CD14-positive monocyte (primary cell): ENCODE measurements at regions not wholly inside any gene's neighbourhood (a gene's known extent, or its start where the extent isn't known, plus 50 kb on each side); places are given as distances from the start of the nearest gene placed in this dataset.

ENCODE experiments used
- DNase-seq, 3 donors: peaks; one replicate each; pipeline ENCODE4 v3.0.0-alpha.2; 2011 to 2022
- H2AFZ ChIP-seq: 2 replicates; pipeline ENCODE4 v1.6.0; 2012; ENCODE audit warnings: mild to moderate bottlenecking, low read depth, low read length, inconsistent platforms; ENCODE audit not compliant: insufficient read depth, poor library complexity, severe bottlenecking
- H3K27ac ChIP-seq, 2 donors: 1 replicate in 1 of 2; 2 replicates in 1 of 2; pipeline ENCODE4 v1.5.1; 2012 to 2013; ENCODE audit warnings: low read length in 2 of 2, control low read depth in 1 of 2, inconsistent platforms in 1 of 2, low read depth in 1 of 2, mild to moderate bottlenecking in 1 of 2
- H3K27me3 ChIP-seq, 2 donors: one replicate each; pipeline versions ENCODE4 v1.6.0 to v1.6.1; 2011 to 2013; ENCODE audit warnings: low read length in 2 of 2; ENCODE audit not compliant: control insufficient read depth in 2 of 2, insufficient read depth in 2 of 2
- H3K36me3 ChIP-seq, 2 donors: replicated peaks in 1 of 2; 1 replicate in 1 of 2; 2 replicates in 1 of 2; pipeline versions ENCODE4 v1.5.1 to v1.6.1; 2012 to 2013; ENCODE audit warnings: low read length in 2 of 2, control low read depth in 1 of 2, inconsistent platforms in 1 of 2, mild to moderate bottlenecking in 1 of 2; ENCODE audit not compliant: insufficient read depth in 2 of 2, control insufficient read depth in 1 of 2
- H3K4me1 ChIP-seq, 2 donors: 1 replicate in 1 of 2; 2 replicates in 1 of 2; pipeline versions ENCODE4 v1.5.1 to v1.6.1; 2012 to 2013; ENCODE audit warnings: low read length in 2 of 2, control low read depth in 1 of 2, inconsistent platforms in 1 of 2, mild to moderate bottlenecking in 1 of 2, moderate library complexity in 1 of 2; ENCODE audit not compliant: insufficient read depth in 2 of 2, control insufficient read depth in 1 of 2
- H3K4me2 ChIP-seq: replicated peaks from 2 replicates; pipeline ENCODE3; 2012; ENCODE audit warnings: low read length, moderate library complexity, mild to moderate bottlenecking; ENCODE audit not compliant: poor library complexity, severe bottlenecking; ENCODE audit errors: extremely low read depth
- H3K4me3 ChIP-seq, 3 experiments: fragments of 200-600 bp in 1 of 3; sonication (generic) in 1 of 3; replicated peaks in 1 of 3; 1 replicate in 2 of 3; 2 replicates in 1 of 3; pipeline ENCODE4 v1.5.1; 2011 to 2013; ENCODE audit warnings: low read length in 3 of 3, mild to moderate bottlenecking in 3 of 3, control low read depth in 2 of 3, low read depth in 2 of 3, inconsistent platforms in 1 of 3, moderate library complexity in 1 of 3
- H3K79me2 ChIP-seq: 2 replicates; pipeline ENCODE4 v1.6.0; 2012; ENCODE audit warnings: mild to moderate bottlenecking, control low read depth, inconsistent platforms, low read length, moderate library complexity; ENCODE audit not compliant: insufficient read depth
- H3K9ac ChIP-seq: 2 replicates; pipeline ENCODE4 v1.6.0; 2017; ENCODE audit warnings: low read length, mild to moderate bottlenecking; ENCODE audit not compliant: insufficient read depth, poor library complexity, severe bottlenecking
- H3K9me3 ChIP-seq, 2 donors: replicated peaks in 1 of 2; 1 replicate in 1 of 2; 2 replicates in 1 of 2; pipeline versions ENCODE4 v1.5.1 to v1.6.1; 2012 to 2013; ENCODE audit warnings: low read length in 2 of 2, control low read depth in 1 of 2; ENCODE audit not compliant: control insufficient read depth in 1 of 2, insufficient read depth in 1 of 2
- H4K20me1 ChIP-seq: 2 replicates; pipeline ENCODE4 v1.6.0; 2012; ENCODE audit warnings: mild to moderate bottlenecking, low read length, control low read depth, moderate library complexity; ENCODE audit not compliant: insufficient read depth
- H3K27ac Mint-ChIP-seq, 7 donors: one replicate each; pipeline ENCODE4 v1.8.0; 2020; ENCODE audit warnings: mild to moderate bottlenecking in 7 of 7, mixed read lengths in 7 of 7, moderate library complexity in 6 of 7, inconsistent platforms in 2 of 7
- H3K27me3 Mint-ChIP-seq, 3 donors: one replicate each; pipeline ENCODE4 v1.8.0; 2021 to 2022; ENCODE audit warnings: low read depth in 3 of 3, mild to moderate bottlenecking in 3 of 3, mixed read lengths in 3 of 3, moderate library complexity in 3 of 3, inconsistent platforms in 1 of 3
- H3K36me3 Mint-ChIP-seq, 2 donors: one replicate each; pipeline ENCODE4 v1.8.0; 2020; ENCODE audit warnings: mixed read lengths in 2 of 2, inconsistent platforms in 1 of 2, mild to moderate bottlenecking in 1 of 2
- H3K4me1 Mint-ChIP-seq: one replicate; pipeline ENCODE4 v1.8.0; 2020; ENCODE audit warnings: mild to moderate bottlenecking, mixed read lengths
- H3K4me3 Mint-ChIP-seq, 2 donors: one replicate each; pipeline ENCODE4 v1.8.0; 2020; ENCODE audit warnings: mild to moderate bottlenecking in 2 of 2, mixed read lengths in 2 of 2, moderate library complexity in 1 of 2
- H3K9me3 Mint-ChIP-seq, 7 donors: one replicate each; pipeline ENCODE4 v1.8.0; 2020 to 2022; ENCODE audit warnings: mixed read lengths in 7 of 7, mild to moderate bottlenecking in 6 of 7, moderate library complexity in 6 of 7, inconsistent platforms in 2 of 7
- WGBS: methylation state at CpG from one replicate; pipeline ENCODE4 v1.1.5; 2013; ENCODE audit warnings: missing lambda C conversion rate; ENCODE audit not compliant: insufficient coverage; 5-methylcytosine and 5-hydroxymethylcytosine counted together
- intact Hi-C, 2 donors: fragments of 100-400 bp; cut with micrococcal nuclease; formaldehyde crosslinking; loops; one replicate each; pipeline versions ENCODE4 v1.15.0 to v1.15.1; 2023
- TF ChIP-seq, protein P1 (sequence below): fragments of 200-600 bp; IDR thresholded peaks from one replicate; pipeline ENCODE4 v1.8.0; 2022; ENCODE audit warnings: antibody characterized with exemption, mild to moderate bottlenecking

DNA sequence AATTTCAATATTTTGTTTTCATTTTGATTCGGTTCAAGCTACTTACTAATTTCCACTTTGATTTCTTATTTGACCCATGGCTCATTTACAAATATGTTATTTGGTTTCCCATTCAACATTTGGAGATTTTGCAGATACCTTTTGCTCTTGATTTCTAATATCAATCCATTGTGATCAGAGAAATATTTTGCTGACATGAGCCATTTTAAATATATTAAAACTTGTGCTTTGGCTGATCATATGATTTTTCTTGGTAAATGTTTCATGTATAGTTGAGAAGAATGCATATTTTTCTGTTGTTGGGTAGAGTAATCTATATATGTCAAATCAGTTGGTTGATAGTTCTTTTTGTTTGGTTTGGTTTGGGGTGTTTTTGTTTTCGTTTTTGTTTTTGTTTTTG is 95.0 kb downstream of the GASK1B start:
- H3K4me3 Mint-ChIP-seq: no peak overlapping the region
- no peaks in the 10 kb centered on the region for H3K36me3 Mint-ChIP-seq
- Histone ChIP-seq H3K4me3 (no peak overlapping the region), H2AFZ (no peak overlapping the region), H3K9me3 (peaks cover 0 to 4% of the 10 kb centered on the region in 2 donors), H4K20me1 (no peaks in the 10 kb centered on the region), H3K4me1 (no peaks in the 10 kb centered on the region), H3K79me2 (no peaks in the 10 kb centered on the region), H3K9ac (no peak overlapping the region), H3K36me3 (no peaks in the 10 kb centered on the region), H3K4me2 (no peak overlapping the region), H3K27ac (no peak overlapping the region), H3K27me3 (no peaks in the 10 kb centered on the region)
- intact Hi-C loops: no loop called here
- no peak overlapping the region for H3K27ac Mint-ChIP-seq
- DNase-seq: no peak
- 100% methylated on average over 1 of the region's 2 CpGs for WGBS
- peaks cover 6 to 10% (median 7%) of the 10 kb centered on the region in 7 donors for H3K9me3 Mint-ChIP-seq
- TF ChIP-seq, protein P1, sequence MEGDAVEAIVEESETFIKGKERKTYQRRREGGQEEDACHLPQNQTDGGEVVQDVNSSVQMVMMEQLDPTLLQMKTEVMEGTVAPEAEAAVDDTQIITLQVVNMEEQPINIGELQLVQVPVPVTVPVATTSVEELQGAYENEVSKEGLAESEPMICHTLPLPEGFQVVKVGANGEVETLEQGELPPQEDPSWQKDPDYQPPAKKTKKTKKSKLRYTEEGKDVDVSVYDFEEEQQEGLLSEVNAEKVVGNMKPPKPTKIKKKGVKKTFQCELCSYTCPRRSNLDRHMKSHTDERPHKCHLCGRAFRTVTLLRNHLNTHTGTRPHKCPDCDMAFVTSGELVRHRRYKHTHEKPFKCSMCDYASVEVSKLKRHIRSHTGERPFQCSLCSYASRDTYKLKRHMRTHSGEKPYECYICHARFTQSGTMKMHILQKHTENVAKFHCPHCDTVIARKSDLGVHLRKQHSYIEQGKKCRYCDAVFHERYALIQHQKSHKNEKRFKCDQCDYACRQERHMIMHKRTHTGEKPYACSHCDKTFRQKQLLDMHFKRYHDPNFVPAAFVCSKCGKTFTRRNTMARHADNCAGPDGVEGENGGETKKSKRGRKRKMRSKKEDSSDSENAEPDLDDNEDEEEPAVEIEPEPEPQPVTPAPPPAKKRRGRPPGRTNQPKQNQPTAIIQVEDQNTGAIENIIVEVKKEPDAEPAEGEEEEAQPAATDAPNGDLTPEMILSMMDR: no peak
- no peaks in the 10 kb centered on the region for H3K27me3 Mint-ChIP-seq
- H3K4me1 Mint-ChIP-seq: no peaks in the 10 kb centered on the region

DNA sequence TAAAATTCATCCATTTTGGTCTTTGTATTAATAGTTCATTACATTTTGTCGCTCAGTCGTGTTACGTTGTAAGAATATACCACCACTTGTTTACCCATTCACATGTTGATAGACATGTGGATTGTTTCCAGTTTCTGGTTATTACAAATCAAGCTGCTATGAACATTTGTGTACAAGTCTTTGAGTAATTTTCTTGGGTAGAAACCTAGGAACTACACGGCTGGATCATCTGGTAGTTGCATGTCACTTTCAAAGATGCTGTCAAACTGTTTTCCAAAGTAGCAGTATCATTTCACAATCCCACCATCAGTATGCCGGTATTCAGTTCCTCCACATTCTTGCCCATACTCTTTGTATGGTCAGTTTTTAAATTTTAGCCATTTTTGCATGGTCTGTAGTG is 98.0 kb downstream of the GASK1B start:
- no peaks in the 10 kb centered on the region for H3K36me3 Mint-ChIP-seq
- Histone ChIP-seq H3K4me1 (no peaks in the 10 kb centered on the region), H3K4me2 (no peak overlapping the region), H3K79me2 (no peaks in the 10 kb centered on the region), H3K9me3 (peaks cover 0 to 4% of the 10 kb centered on the region in 2 donors), H3K36me3 (no peaks in the 10 kb centered on the region), H3K27ac (no peak overlapping the region), H3K9ac (no peak overlapping the region), H3K4me3 (no peak overlapping the region), H4K20me1 (no peaks in the 10 kb centered on the region), H3K27me3 (no peaks in the 10 kb centered on the region), H2AFZ (no peak overlapping the region)
- peaks cover 0 to 1% (median 0%) of the 10 kb centered on the region in 3 donors for H3K27me3 Mint-ChIP-seq
- peaks cover 3% of the 10 kb centered on the region for H3K4me1 Mint-ChIP-seq
- intact Hi-C loops: no loop called here
- H3K9me3 Mint-ChIP-seq: peaks cover 6 to 10% (median 7%) of the 10 kb centered on the region in 7 donors
- DNase-seq: no peak
- no peak overlapping the region for H3K27ac Mint-ChIP-seq
- no peak overlapping the region for H3K4me3 Mint-ChIP-seq
- no CpG with 5 or more reads among the region's 5 CpGs for WGBS
- TF ChIP-seq, protein P1: no peak
